HG02588 (cell line): ENCODE measurements at regions not wholly inside any gene's neighbourhood (a gene's known extent, or its start where the extent isn't known, plus 50 kb on each side); places are given as distances from the start of the nearest gene placed in this dataset.

Experiments used
- ATAC-seq: cut with Tn5 transposase; IDR thresholded peaks from one replicate; pipeline ENCODE4 v1.9.1; 2021; ENCODE audit warnings: mild to moderate bottlenecking, moderate library complexity; ENCODE audit not compliant: unreplicated experiment

DNA sequence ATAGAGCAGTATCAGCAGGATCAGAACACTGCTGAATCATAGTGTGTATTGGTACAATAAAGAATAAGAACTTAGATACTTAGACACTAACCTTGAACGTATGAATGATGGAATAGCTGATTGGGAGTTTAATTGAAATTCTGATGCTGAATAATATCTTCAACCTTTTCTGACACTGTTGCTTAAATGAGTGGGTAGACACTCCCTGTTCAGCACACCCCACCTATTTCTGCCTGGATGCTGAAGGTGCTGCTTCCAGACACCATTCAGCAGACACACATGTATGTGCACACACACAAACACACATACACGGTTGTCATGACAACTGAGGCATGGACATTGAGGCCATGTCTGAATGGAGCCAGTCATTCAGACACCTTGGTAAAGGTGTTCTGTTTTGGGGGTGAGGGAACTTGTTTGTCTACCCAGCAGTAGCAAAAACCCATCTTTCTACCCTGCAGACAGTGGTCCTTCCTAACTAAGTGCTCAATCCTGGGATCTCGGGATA, 54.3 kb downstream of the TMEM215 start:
- ATAC-seq = no peak

DNA sequence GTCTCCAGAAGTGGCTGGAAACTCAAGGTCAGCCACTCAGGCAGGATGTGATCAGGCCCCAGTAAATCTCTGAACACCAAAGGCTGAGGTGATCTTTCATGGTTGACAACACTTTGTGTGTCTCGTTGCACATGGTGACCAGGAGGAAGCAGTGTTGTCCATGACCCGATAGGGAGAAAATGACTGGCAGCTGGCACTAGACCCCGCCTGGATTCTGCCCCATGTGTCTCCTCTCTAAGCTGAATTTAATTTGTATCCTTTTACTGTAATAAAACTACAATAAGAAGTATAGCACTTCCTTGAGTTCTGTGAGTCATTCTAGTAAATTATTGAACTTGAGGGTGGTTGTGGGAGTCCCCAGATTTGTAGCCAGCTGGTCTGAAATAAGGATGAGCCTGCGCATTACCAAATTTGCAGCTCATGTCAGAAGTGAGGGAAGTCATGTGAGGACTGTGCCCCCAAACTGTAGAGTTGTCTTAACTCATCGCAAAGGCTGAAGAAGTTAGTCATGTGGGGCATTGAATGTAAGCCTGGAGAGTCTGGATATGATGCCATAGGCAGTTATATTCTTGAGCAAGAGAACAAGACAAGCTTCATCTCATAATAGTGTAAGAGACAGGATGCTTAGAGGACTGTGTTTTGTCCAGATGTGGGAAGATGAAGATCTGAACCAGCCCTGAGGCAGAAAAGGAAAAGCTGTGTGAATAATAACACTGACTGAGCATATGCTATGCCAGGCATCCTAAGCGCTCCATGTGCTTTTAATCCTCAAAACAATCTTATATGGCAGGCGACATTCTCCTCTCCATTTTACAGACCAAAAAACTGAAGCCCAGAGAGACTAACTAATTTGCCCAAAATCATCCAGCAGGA, 55.9 kb downstream of the TMEM215 start:
- peak; percentile 56 for ATAC-seq

GRCh38 chr9:32841314-32841713, 58.0 kb downstream of the TMEM215 start:
- no peak for ATAC-seq

DNA sequence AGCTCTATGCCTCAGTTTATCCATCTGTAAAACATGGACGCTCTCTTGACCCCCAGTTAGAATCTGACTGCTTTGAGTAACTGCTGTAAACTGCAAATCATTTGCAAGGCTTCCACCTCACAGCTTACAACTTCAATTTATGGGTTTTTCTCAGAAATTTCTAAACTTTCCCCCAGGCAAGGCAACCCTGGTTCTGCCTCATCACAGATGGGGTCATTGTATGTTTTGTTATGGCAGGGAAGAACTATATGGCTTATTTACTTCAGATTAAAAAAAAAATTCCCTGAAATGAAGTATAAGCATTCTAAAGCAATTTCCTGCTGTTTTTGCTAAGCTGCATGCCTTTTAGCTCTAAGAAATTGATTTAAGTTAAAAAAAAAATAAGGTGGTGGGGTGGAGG, 60.0 kb downstream of the TMEM215 start:
- no peak for ATAC-seq

- ATAC-seq = no peak
Measured at GRCh38 chr9:32844259-32844658, 60.9 kb downstream of the TMEM215 start.

- ATAC-seq = no peak
Measured at GRCh38 chr9:32854271-32854670, 70.9 kb downstream of the TMEM215 start.

GRCh38 chr9:32855752-32856151, 72.4 kb downstream of the TMEM215 start:
- no peak for ATAC-seq

DNA sequence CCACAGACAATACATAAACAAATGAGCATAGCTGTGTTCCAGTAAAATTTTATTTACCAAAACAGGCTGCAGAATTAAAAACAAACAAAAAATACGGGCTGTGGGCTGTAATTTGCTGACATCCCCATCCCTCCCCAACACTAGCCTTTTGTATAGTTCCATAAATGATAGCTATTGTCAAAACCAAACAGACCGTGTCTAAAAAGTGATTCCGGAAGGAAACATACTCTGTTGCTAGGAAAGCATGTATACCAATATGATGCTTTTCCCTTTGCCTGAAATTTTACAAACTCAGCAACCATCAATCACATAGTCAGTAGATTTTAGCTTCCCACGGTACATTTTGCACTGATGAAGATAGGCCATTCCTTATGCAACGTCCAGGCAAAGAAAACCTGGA, 80.0 kb downstream of the TMEM215 start:
- no peak for ATAC-seq

GRCh38 chr9:32864971-32865370, 81.6 kb downstream of the TMEM215 start:
- ATAC-seq = no peak

- ATAC-seq = no peak
Measured at GRCh38 chr9:32866273-32866672, 82.9 kb downstream of the TMEM215 start.

- no peak for ATAC-seq
Measured at GRCh38 chr9:32867026-32867425, 83.7 kb downstream of the TMEM215 start.

DNA sequence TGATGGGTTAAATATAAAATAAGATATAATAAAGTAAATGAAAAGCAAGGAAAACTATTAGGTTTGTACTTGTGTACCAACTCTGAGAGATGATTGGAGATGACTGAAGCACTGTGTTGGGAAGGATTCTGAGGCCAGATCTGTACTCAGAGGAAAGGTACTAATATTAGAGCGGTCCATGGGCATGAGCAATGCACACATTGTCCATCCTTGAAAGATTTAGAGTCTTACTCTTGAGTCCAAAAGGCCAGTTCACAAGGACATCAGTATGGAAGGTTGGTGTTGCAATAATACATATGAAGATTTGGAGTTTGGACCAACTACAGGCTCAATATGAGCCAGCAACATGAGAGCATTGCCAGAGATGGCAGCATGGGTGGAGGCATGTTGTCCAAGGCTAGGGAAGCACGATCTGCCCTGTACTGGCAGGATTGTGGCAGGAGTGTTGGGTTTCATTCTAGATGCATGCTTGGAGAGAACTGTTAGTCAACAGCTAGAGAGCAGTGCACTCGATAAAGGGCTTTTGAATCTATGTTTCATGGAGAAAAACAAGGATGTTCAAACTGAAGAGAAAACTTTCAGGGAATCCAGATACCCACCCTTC, 84.4 kb downstream of the TMEM215 start:
- ATAC-seq = no peak

DNA sequence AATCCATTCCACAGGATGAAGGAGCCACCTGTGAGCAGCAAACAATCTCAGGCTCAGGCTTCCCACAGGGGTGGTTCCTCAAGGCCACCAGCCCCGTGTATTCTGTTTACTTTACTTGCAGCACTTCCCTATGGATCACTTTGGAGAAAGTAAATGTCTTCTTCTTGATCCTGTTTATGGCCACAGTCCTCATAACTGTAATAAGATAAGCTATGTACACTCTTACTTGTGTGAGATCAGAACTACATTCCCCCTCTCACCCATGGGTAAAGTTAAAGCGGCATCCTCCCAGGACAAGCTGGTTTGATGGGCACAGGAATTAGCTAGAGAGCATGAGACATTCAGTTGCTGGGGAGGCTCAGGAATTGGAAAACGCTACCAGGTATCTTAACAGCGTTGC, 86.1 kb downstream of the TMEM215 start:
- ATAC-seq = no peak

GRCh38 chr9:32873131-32873530, 89.8 kb downstream of the TMEM215 start:
- no peak for ATAC-seq

DNA sequence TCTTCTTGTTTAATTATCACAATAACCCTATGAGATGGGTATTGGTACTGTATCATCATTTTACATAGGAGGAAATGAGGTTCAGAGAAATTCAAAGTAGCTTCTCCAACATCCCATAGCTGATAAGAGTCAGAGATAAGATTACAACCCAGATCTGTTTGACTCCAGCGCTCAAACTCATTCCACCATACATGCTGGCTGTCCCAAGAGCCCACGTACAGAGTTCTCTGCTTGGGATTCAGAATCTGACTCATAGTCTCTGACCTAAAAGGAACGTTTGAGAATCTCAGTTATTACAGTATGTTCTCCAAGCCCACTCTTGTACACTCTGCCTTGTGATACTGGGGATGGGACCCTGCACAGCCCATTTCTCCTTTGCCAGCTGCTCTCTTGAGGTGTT, 90.2 kb downstream of the TMEM215 start:
- ATAC-seq = no peak

DNA sequence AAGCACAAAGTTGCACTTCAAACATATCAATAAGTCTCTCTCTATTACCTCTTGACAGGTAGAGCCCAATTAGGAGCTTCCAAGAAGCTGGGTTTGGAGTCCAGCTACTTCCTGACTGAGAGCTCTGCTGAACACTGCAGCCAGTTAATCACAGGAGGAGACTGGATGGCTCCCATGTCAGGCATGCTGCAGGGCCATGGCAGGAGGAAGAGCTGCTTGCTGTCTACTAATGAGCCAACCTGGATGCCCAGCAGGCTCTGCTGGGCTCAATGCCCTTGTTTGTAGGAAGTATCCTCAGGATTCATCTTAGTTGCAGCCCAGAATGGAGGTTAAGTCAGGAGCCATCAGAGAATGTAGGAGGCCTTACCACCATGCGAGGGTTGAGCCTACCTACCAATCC, 91.9 kb downstream of the TMEM215 start:
- ATAC-seq = no peak

- ATAC-seq = no peak
Measured at GRCh38 chr9:32875748-32876147, 92.4 kb downstream of the TMEM215 start.

- no peak for ATAC-seq
Measured at GRCh38 chr9:32877103-32877502, 93.8 kb downstream of the TMEM215 start.

- ATAC-seq = peak; percentile 57
Measured at GRCh38 chr9:32877639-32878217, 94.4 kb downstream of the TMEM215 start.

DNA sequence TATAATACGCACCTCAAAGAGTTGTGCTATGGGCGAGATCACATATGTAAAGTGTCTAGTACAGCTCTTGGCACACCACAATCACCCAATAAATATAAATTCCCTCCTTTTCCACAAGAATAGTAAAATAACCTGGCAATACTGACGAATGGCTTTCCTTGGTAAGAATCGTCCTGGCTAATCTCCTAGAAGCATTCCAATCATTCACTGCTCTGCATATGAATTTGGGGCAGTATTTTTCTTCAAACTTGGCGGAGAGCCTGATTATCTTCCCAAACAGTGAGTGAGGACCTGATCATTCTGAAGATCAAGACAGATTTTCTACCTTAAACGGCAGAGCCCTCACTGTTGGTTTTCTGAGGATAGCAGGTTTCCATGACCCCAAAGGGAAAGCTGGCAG, 96.0 kb downstream of the TMEM215 start:
- no peak for ATAC-seq

GRCh38 chr9:32881948-32882347, 98.6 kb downstream of the TMEM215 start:
- ATAC-seq = no peak

- ATAC-seq = no peak
Measured at GRCh38 chr9:32882705-32883104, 99.4 kb downstream of the TMEM215 start.
